ENCODE measurements at regions not wholly inside any gene's neighbourhood (a gene's known extent, or its start where the extent isn't known, plus 50 kb on each side); places are given as distances from the start of the nearest gene placed in this dataset.
A peak's percentile ranks its signal among the peaks of the same experiment; 100 is the strongest.

GRCh38 chr9:19925674-19926503 is 137.1 kb upstream of the SLC24A2 start:
- Histone ChIP-seq H3K4me3 (peak overlapping the region; percentile 19 to 39), H3K9me3 (no peaks in the 10 kb centered on the region), H3K27ac (no peak overlapping the region), H3K36me3 (no peaks in the 10 kb centered on the region), H3K27me3 (no peaks in the 10 kb centered on the region), H3K4me1 (no peaks in the 10 kb centered on the region)
- intact Hi-C loops (cut with DNase I) = no loop called here
- no peak for TF ChIP-seq POLR2A (IDR thresholded peaks at IDR 0.05)
- peak; percentile 87 to 96 (median 89) for TF ChIP-seq CTCF (IDR thresholded peaks at IDR 0.05)
- peak in 1 of 2 donors; percentile 27 for TF ChIP-seq POLR2AphosphoS5 (IDR thresholded peaks at IDR 0.05; ENCODE audit: insufficient read depth in 1 of 2, low read depth in 1 of 2)
- no peak for DNase-seq (ENCODE audit: extremely low spot score in 2 of 2)

GRCh38 chr9:19924080-19924479 is 135.2 kb upstream of the SLC24A2 start:
- TF ChIP-seq POLR2AphosphoS5 (IDR thresholded peaks at IDR 0.05; ENCODE audit: insufficient read depth in 1 of 2, low read depth in 1 of 2) (no peak), POLR2A (IDR thresholded peaks at IDR 0.05) (no peak), CTCF (IDR thresholded peaks at IDR 0.05) (no peak)
- Histone ChIP-seq H3K27me3 (no peaks in the 10 kb centered on the region), H3K27ac (no peak overlapping the region), H3K36me3 (no peaks in the 10 kb centered on the region), H3K4me1 (no peaks in the 10 kb centered on the region), H3K4me3 (no peak overlapping the region), H3K9me3 (no peaks in the 10 kb centered on the region)
- DNase-seq (ENCODE audit: extremely low spot score in 2 of 2) = no peak
- intact Hi-C loops (cut with DNase I) = loop anchor here (5.0 kb wide), 2 partner anchors 1018 to 1188 kb away; no protein-coding TSS in a partner anchor

DNA sequence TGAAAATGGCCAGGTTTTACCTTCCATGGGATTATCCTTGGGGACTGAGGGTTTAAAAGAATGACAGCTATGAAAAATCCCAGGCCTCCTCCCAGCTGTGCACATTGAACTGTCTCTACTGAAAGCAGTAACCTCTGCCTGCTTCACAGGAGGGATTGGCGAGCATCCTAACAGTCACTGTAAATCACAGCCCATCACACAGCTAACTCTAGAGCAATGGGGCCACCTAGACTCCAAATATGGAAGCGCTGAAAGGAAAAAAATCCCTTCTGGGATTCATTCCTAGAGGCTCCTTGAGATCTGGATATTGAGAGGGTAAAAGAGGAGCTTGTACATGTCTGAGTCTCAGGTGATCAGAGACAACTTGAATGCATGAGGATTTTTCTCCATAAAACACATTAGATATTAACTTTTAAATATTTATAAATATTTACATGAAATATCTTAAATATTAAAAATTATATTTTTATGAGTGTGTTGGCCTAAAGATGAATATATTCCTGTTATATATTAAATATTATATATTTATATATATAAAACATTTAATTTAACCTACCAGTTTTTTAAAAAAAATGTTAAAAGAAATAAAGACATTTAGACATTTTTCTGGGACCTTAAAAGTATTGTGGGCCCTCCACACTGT is 133.8 kb upstream of the SLC24A2 start:
- no peaks in the 10 kb centered on the region for H3K4me1 ChIP-seq
- H3K27ac ChIP-seq = no peak overlapping the region
- intact Hi-C loops (cut with DNase I) = loop anchor here (5.0 kb wide), 2 partner anchors 1020 to 1190 kb away; no protein-coding TSS in a partner anchor
- H3K9me3 ChIP-seq = no peaks in the 10 kb centered on the region
- H3K36me3 ChIP-seq = no peaks in the 10 kb centered on the region
- H3K27me3 ChIP-seq = no peaks in the 10 kb centered on the region
- DNase-seq (ENCODE audit: extremely low spot score in 2 of 2) = no peak
- TF ChIP-seq POLR2A (IDR thresholded peaks at IDR 0.05) (no peak), CTCF (IDR thresholded peaks at IDR 0.05) (no peak), POLR2AphosphoS5 (IDR thresholded peaks at IDR 0.05; ENCODE audit: insufficient read depth in 1 of 2, low read depth in 1 of 2) (no peak)
- no peak overlapping the region for H3K4me3 ChIP-seq

GRCh38 chr9:19920401-19920800 is 131.6 kb upstream of the SLC24A2 start:
- H3K4me1 ChIP-seq = no peaks in the 10 kb centered on the region
- no peak for DNase-seq (ENCODE audit: extremely low spot score in 2 of 2)
- no peaks in the 10 kb centered on the region for H3K27me3 ChIP-seq
- TF ChIP-seq POLR2A (IDR thresholded peaks at IDR 0.05) = no peak
- no peak for TF ChIP-seq POLR2AphosphoS5 (IDR thresholded peaks at IDR 0.05; ENCODE audit: insufficient read depth in 1 of 2, low read depth in 1 of 2)
- no peak for TF ChIP-seq CTCF (IDR thresholded peaks at IDR 0.05)
- H3K36me3 ChIP-seq = no peaks in the 10 kb centered on the region
- no peaks in the 10 kb centered on the region for H3K9me3 ChIP-seq
- H3K27ac ChIP-seq = no peak overlapping the region
- H3K4me3 ChIP-seq = no peak overlapping the region
- intact Hi-C loops (cut with DNase I) = loop anchor here (5.0 kb wide), 2 partner anchors 1022 to 1192 kb away; no protein-coding TSS in a partner anchor
